OCI-LY3 (cell line): ENCODE measurements at regions not wholly inside any gene's neighbourhood (a gene's known extent, or its start where the extent isn't known, plus 50 kb on each side); places are given as distances from the start of the nearest gene placed in this dataset.

Source experiments
- EZH2phosphoT487 ChIP-seq: fragments of 200-600 bp; shearing (Covaris generic); IDR thresholded peaks from 2 replicates; pipeline ENCODE4 v1.6.1; 2018; ENCODE audit warnings: antibody characterized with exemption, mixed run types, low read depth
- TF ChIP-seq, protein P1 (sequence below): fragments of 200-600, 300-600 bp; sonication (generic); IDR thresholded peaks from 2 replicates; pipeline ENCODE4 v1.5.1; 2014; ENCODE audit warnings: antibody characterized with exemption, low read length, low read depth

DNA sequence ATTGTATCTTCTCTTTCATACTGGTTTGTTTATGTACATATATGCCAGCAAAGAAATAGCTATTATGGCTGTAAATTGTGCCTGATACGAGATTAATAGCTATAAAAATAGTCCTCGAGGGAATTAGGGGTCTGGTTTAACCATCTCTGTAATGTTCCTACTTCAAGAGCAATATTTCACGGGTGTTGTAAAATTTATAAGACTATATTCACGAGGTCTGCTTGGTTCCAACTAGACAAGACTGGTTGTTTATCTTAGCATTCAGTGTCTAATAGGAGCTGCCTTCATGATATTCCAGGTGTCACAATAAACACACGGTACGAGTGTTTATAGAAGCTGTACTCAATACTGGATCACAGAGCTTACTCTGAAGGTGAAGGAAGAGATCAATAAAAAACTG lies 389.9 kb downstream of the SIPA1L2 start:
- no peak for TF ChIP-seq EZH2phosphoT487
- TF ChIP-seq, protein P1, sequence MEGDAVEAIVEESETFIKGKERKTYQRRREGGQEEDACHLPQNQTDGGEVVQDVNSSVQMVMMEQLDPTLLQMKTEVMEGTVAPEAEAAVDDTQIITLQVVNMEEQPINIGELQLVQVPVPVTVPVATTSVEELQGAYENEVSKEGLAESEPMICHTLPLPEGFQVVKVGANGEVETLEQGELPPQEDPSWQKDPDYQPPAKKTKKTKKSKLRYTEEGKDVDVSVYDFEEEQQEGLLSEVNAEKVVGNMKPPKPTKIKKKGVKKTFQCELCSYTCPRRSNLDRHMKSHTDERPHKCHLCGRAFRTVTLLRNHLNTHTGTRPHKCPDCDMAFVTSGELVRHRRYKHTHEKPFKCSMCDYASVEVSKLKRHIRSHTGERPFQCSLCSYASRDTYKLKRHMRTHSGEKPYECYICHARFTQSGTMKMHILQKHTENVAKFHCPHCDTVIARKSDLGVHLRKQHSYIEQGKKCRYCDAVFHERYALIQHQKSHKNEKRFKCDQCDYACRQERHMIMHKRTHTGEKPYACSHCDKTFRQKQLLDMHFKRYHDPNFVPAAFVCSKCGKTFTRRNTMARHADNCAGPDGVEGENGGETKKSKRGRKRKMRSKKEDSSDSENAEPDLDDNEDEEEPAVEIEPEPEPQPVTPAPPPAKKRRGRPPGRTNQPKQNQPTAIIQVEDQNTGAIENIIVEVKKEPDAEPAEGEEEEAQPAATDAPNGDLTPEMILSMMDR, result no peak
